ENCODE measurements at regions not wholly inside any gene's neighbourhood (a gene's known extent, or its start where the extent isn't known, plus 50 kb on each side); places are given as distances from the start of the nearest gene placed in this dataset.

- 0 to 6% methylated on average over 1 of the region's 1 CpG for WGBS, 2 experiments
These were observed 251.0 kb upstream of the CSF3R start for GRCh38 chr1:36733748-36734147.

GRCh38 chr1:36732015-36732356, 249.3 kb upstream of the CSF3R start:
- peaks cover 7% of the 10 kb centered on the region for H3K4me1 ChIP-seq (ENCODE audit: control insufficient read depth, insufficient read depth, low read length)
- no peaks in the 10 kb centered on the region for H3K9me3 ChIP-seq (ENCODE audit: control insufficient read depth, low read length)
- H3K27ac ChIP-seq (ENCODE audit: insufficient read depth, low read depth, low read length, poor library complexity, severe bottlenecking): no peak overlapping the region
- no peaks in the 10 kb centered on the region for H3K27me3 ChIP-seq (ENCODE audit: control insufficient read depth, insufficient read depth, low read length, poor library complexity, severe bottlenecking)
- H3K4me3 ChIP-seq (ENCODE audit: insufficient read depth, low read depth, low read length): no peak overlapping the region
- no peaks in the 10 kb centered on the region for H3K36me3 ChIP-seq (ENCODE audit: control insufficient read depth, insufficient read depth, low read length)
- 89 to 95% methylated on average over 5 of the region's 5 CpGs for WGBS, 2 experiments

More at GRCh38 chr1:36733748-36734147, 251.0 kb upstream of the CSF3R start:
- H3K9me3 ChIP-seq (ENCODE audit: control insufficient read depth, low read length): no peaks in the 10 kb centered on the region
- H3K27me3 ChIP-seq (ENCODE audit: control insufficient read depth, insufficient read depth, low read length, poor library complexity, severe bottlenecking): no peaks in the 10 kb centered on the region
- no peak overlapping the region for H3K27ac ChIP-seq (ENCODE audit: insufficient read depth, low read depth, low read length, poor library complexity, severe bottlenecking)
- no peak overlapping the region for H3K4me3 ChIP-seq (ENCODE audit: insufficient read depth, low read depth, low read length)
- peaks cover 17% of the 10 kb centered on the region for H3K4me1 ChIP-seq (ENCODE audit: control insufficient read depth, insufficient read depth, low read length)
- H3K36me3 ChIP-seq (ENCODE audit: control insufficient read depth, insufficient read depth, low read length): no peaks in the 10 kb centered on the region

- Histone ChIP-seq H3K27ac (ENCODE audit: insufficient read depth, low read depth, low read length, poor library complexity, severe bottlenecking) (no peak overlapping the region), H3K4me1 (ENCODE audit: control insufficient read depth, insufficient read depth, low read length) (peaks cover 1% of the 10 kb centered on the region), H3K9me3 (ENCODE audit: control insufficient read depth, low read length) (no peaks in the 10 kb centered on the region), H3K36me3 (ENCODE audit: control insufficient read depth, insufficient read depth, low read length) (no peaks in the 10 kb centered on the region), H3K4me3 (ENCODE audit: insufficient read depth, low read depth, low read length) (no peak overlapping the region), H3K27me3 (ENCODE audit: control insufficient read depth, insufficient read depth, low read length, poor library complexity, severe bottlenecking) (no peaks in the 10 kb centered on the region)
- WGBS, 2 experiments: 86 to 90% methylated on average over 11 of the region's 11 CpGs
These were observed 248.7 kb upstream of the CSF3R start for GRCh38 chr1:36731226-36732014.

- Histone ChIP-seq H3K9me3 (ENCODE audit: control insufficient read depth, low read length) (no peaks in the 10 kb centered on the region), H3K27ac (ENCODE audit: insufficient read depth, low read depth, low read length, poor library complexity, severe bottlenecking) (no peak overlapping the region), H3K4me1 (ENCODE audit: control insufficient read depth, insufficient read depth, low read length) (no peaks in the 10 kb centered on the region), H3K27me3 (ENCODE audit: control insufficient read depth, insufficient read depth, low read length, poor library complexity, severe bottlenecking) (no peaks in the 10 kb centered on the region), H3K36me3 (ENCODE audit: control insufficient read depth, insufficient read depth, low read length) (no peaks in the 10 kb centered on the region), H3K4me3 (ENCODE audit: insufficient read depth, low read depth, low read length) (no peak overlapping the region)
- WGBS, 2 experiments: 83 to 91% methylated on average over 2 of the region's 2 CpGs
These were observed 247.9 kb upstream of the CSF3R start for GRCh38 chr1:36730599-36730998.

GRCh38 chr1:36729716-36730510, 247.2 kb upstream of the CSF3R start:
- Histone ChIP-seq H3K4me3 (ENCODE audit: insufficient read depth, low read depth, low read length) (no peak overlapping the region), H3K4me1 (ENCODE audit: control insufficient read depth, insufficient read depth, low read length) (no peaks in the 10 kb centered on the region), H3K27ac (ENCODE audit: insufficient read depth, low read depth, low read length, poor library complexity, severe bottlenecking) (no peak overlapping the region), H3K9me3 (ENCODE audit: control insufficient read depth, low read length) (no peaks in the 10 kb centered on the region), H3K36me3 (ENCODE audit: control insufficient read depth, insufficient read depth, low read length) (no peaks in the 10 kb centered on the region), H3K27me3 (ENCODE audit: control insufficient read depth, insufficient read depth, low read length, poor library complexity, severe bottlenecking) (no peaks in the 10 kb centered on the region)
- 88% methylated on average over 12 of the region's 12 CpGs for whole genome bisulfite sequencing, 2 experiments

DNA sequence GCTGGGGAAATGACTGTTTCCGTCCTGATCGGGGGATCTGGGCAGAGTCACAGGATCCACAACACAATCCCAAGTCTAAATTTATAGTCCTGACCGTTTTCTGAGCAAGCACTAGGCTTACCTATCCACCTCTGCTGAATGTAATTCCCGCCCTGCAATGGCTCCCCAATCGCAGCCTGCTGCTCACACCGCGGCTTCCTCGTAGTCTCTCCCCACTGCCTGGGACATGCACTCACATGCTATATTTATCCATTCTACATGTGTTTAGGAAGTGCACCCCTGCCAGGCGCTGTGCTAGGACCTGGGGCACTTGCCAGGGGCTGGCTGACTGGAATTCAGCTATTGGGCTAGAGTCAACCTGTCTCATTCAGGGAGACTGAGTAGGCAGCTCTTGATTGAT, 246.6 kb upstream of the CSF3R start:
- Histone ChIP-seq H3K27ac (ENCODE audit: insufficient read depth, low read depth, low read length, poor library complexity, severe bottlenecking) (no peak overlapping the region), H3K9me3 (ENCODE audit: control insufficient read depth, low read length) (no peaks in the 10 kb centered on the region), H3K4me3 (ENCODE audit: insufficient read depth, low read depth, low read length) (no peak overlapping the region), H3K27me3 (ENCODE audit: control insufficient read depth, insufficient read depth, low read length, poor library complexity, severe bottlenecking) (no peaks in the 10 kb centered on the region), H3K36me3 (ENCODE audit: control insufficient read depth, insufficient read depth, low read length) (no peaks in the 10 kb centered on the region), H3K4me1 (ENCODE audit: control insufficient read depth, insufficient read depth, low read length) (no peaks in the 10 kb centered on the region)
- 93 to 95% methylated on average over 9 of the region's 9 CpGs for WGBS, 2 experiments

DNA sequence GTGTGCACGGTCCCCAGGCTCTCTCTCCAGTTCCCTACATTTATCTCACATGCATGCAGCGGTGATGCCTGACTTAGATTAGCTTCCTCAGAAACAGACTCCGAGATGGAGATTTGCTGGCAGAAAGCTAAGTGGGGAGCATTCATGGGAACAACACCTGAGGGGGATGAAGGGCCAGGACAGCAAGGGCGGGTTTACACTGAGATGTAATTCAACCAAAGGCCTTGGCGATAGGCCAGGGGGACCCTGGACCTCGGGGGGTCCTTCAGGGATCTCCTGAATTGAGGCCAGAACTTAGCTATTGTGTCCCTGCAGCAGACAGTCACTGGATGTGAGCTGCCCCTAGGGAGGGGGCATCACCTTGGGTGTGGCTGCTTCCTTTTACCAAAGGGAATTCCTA, 246.1 kb upstream of the CSF3R start:
- no peak overlapping the region for H3K4me3 ChIP-seq (ENCODE audit: insufficient read depth, low read depth, low read length)
- WGBS, 2 experiments: 90 to 93% methylated on average over 6 of the region's 6 CpGs
- H3K36me3 ChIP-seq (ENCODE audit: control insufficient read depth, insufficient read depth, low read length): no peaks in the 10 kb centered on the region
- no peaks in the 10 kb centered on the region for H3K9me3 ChIP-seq (ENCODE audit: control insufficient read depth, low read length)
- no peak overlapping the region for H3K27ac ChIP-seq (ENCODE audit: insufficient read depth, low read depth, low read length, poor library complexity, severe bottlenecking)
- H3K4me1 ChIP-seq (ENCODE audit: control insufficient read depth, insufficient read depth, low read length): no peaks in the 10 kb centered on the region
- no peaks in the 10 kb centered on the region for H3K27me3 ChIP-seq (ENCODE audit: control insufficient read depth, insufficient read depth, low read length, poor library complexity, severe bottlenecking)

DNA sequence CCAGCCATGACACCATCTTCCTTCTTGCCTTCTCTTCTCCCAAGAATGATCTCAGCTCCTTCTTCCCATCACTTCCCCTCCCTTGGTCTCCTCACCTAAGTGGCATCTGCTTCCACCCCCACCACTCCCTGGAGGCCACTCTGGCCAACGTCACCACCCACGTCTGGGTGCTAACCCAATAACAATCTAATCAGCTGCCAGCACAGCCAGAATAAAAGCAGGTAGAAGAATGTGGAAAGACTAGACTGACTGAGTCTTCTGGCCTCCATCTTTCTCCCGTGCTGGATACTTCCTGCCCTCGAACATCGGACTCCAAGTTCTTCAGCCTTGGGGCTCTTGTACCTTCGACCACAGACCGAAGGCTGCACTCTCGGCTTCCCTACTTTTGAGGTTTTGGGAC, 245.3 kb upstream of the CSF3R start:
- H3K27me3 ChIP-seq (ENCODE audit: control insufficient read depth, insufficient read depth, low read length, poor library complexity, severe bottlenecking): no peaks in the 10 kb centered on the region
- no peak overlapping the region for H3K4me3 ChIP-seq (ENCODE audit: insufficient read depth, low read depth, low read length)
- H3K4me1 ChIP-seq (ENCODE audit: control insufficient read depth, insufficient read depth, low read length): no peaks in the 10 kb centered on the region
- H3K9me3 ChIP-seq (ENCODE audit: control insufficient read depth, low read length): no peaks in the 10 kb centered on the region
- 91 to 95% methylated on average over 8 of the region's 8 CpGs for WGBS, 2 experiments
- no peak overlapping the region for H3K27ac ChIP-seq (ENCODE audit: insufficient read depth, low read depth, low read length, poor library complexity, severe bottlenecking)
- H3K36me3 ChIP-seq (ENCODE audit: control insufficient read depth, insufficient read depth, low read length): no peaks in the 10 kb centered on the region

DNA sequence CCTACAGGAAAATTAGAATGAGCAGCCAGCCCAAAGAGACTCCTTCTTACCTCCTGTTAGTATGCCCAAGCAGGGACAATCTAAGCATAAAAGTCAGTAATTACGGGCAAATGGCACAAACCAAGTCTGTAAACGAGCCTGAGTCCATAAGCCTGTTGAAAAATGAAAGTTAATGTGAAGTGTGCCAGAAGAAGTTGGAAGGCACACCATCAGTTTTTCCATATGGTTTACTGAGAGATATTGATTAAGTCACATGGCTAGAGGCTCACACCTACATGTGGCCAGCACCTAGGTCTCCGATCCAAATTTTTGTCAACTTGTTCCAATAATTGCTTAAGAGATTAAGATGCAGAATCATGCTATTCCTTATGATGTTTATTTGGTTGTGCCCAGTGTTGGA, 242.4 kb upstream of the CSF3R start:
- no peaks in the 10 kb centered on the region for H3K27me3 ChIP-seq (ENCODE audit: control insufficient read depth, insufficient read depth, low read length, poor library complexity, severe bottlenecking)
- no peaks in the 10 kb centered on the region for H3K36me3 ChIP-seq (ENCODE audit: control insufficient read depth, insufficient read depth, low read length)
- no peaks in the 10 kb centered on the region for H3K9me3 ChIP-seq (ENCODE audit: control insufficient read depth, low read length)
- H3K4me1 ChIP-seq (ENCODE audit: control insufficient read depth, insufficient read depth, low read length): no peaks in the 10 kb centered on the region
- H3K4me3 ChIP-seq (ENCODE audit: insufficient read depth, low read depth, low read length): no peak overlapping the region
- H3K27ac ChIP-seq (ENCODE audit: insufficient read depth, low read depth, low read length, poor library complexity, severe bottlenecking): no peak overlapping the region
- 92 to 96% methylated on average over 3 of the region's 3 CpGs for WGBS, 2 experiments

GRCh38 chr1:36723813-36724212, 241.1 kb upstream of the CSF3R start:
- Histone ChIP-seq H3K9me3 (ENCODE audit: control insufficient read depth, low read length) (no peaks in the 10 kb centered on the region), H3K27ac (ENCODE audit: insufficient read depth, low read depth, low read length, poor library complexity, severe bottlenecking) (no peak overlapping the region), H3K27me3 (ENCODE audit: control insufficient read depth, insufficient read depth, low read length, poor library complexity, severe bottlenecking) (no peaks in the 10 kb centered on the region), H3K4me1 (ENCODE audit: control insufficient read depth, insufficient read depth, low read length) (no peaks in the 10 kb centered on the region), H3K4me3 (ENCODE audit: insufficient read depth, low read depth, low read length) (no peak overlapping the region), H3K36me3 (ENCODE audit: control insufficient read depth, insufficient read depth, low read length) (no peaks in the 10 kb centered on the region)
- WGBS, 2 experiments: 70 to 84% methylated on average over 1 of the region's 1 CpG
